H9 (cell line): ENCODE measurements at regions not wholly inside any gene's neighbourhood (a gene's known extent, or its start where the extent isn't known, plus 50 kb on each side); places are given as distances from the start of the nearest gene placed in this dataset.

Source experiments
- DNase-seq: peaks from one replicate; pipeline ENCODE4 v3.0.0-alpha.2; 2017
- H2AFZ ChIP-seq: one replicate; pipeline ENCODE4 v1.6.1; 2013; ENCODE audit warnings: mild to moderate bottlenecking, low read length, control low read depth, moderate library complexity
- H2AK5ac ChIP-seq: 2 replicates; pipeline ENCODE4 v1.6.1; 2013; ENCODE audit warnings: low read length, control low read depth, mixed read lengths; ENCODE audit not compliant: insufficient read length
- H2BK120ac ChIP-seq: one replicate; pipeline ENCODE4 v1.6.1; 2013; ENCODE audit warnings: low read depth, mild to moderate bottlenecking, low read length, control low read depth, inconsistent platforms; ENCODE audit not compliant: poor library complexity, severe bottlenecking
- H2BK12ac ChIP-seq: 2 replicates; pipeline ENCODE4 v1.6.1; 2013; ENCODE audit warnings: low read length, control low read depth, mixed read lengths, low read depth; ENCODE audit not compliant: insufficient read length
- H2BK15ac ChIP-seq: 2 replicates; pipeline ENCODE4 v1.6.1; 2013; ENCODE audit warnings: low read depth, low read length, control low read depth
- H2BK20ac ChIP-seq: one replicate; pipeline ENCODE4 v1.6.1; 2013; ENCODE audit warnings: low read depth, mild to moderate bottlenecking, low read length, control low read depth, inconsistent platforms; ENCODE audit not compliant: poor library complexity, severe bottlenecking
- H2BK5ac ChIP-seq: 2 replicates; pipeline ENCODE4 v1.6.1; 2013; ENCODE audit warnings: low read length, control low read depth, mixed read lengths; ENCODE audit not compliant: insufficient read length
- H3K14ac ChIP-seq: 2 replicates; pipeline ENCODE4 v1.6.1; 2013; ENCODE audit warnings: low read length, control low read depth; ENCODE audit not compliant: insufficient read depth
- H3K18ac ChIP-seq: 2 replicates; pipeline ENCODE4 v1.6.1; 2013; ENCODE audit warnings: low read depth, mild to moderate bottlenecking, mixed read lengths, low read length, control low read depth; ENCODE audit not compliant: insufficient read length
- H3K23ac ChIP-seq: 2 replicates; pipeline ENCODE4 v1.6.1; 2013; ENCODE audit warnings: low read length, control low read depth, mixed read lengths, low read depth; ENCODE audit not compliant: insufficient read length
- H3K23me2 ChIP-seq: 2 replicates; pipeline ENCODE4 v1.6.1; 2013; ENCODE audit warnings: low read depth, mild to moderate bottlenecking, mixed read lengths, low read length, control low read depth; ENCODE audit not compliant: insufficient read length, poor library complexity, severe bottlenecking
- H3K27ac ChIP-seq: 2 replicates; pipeline ENCODE4 v1.5.1; 2013; ENCODE audit warnings: low read length, control low read depth, mixed read lengths, low read depth; ENCODE audit not compliant: insufficient read length
- H3K27me3 ChIP-seq: 2 replicates; pipeline ENCODE4 v1.6.1; 2013; ENCODE audit warnings: low read length, control low read depth, inconsistent platforms; ENCODE audit not compliant: insufficient read depth
- H3K4ac ChIP-seq: 2 replicates; pipeline ENCODE4 v1.6.1; 2013; ENCODE audit warnings: low read depth, mild to moderate bottlenecking, control low read depth, inconsistent platforms, low read length, moderate library complexity
- H3K4me1 ChIP-seq: 2 replicates; pipeline ENCODE4 v1.6.1; 2013; ENCODE audit warnings: low read length, control low read depth, inconsistent platforms; ENCODE audit not compliant: insufficient read depth
- H3K4me2 ChIP-seq: 2 replicates; pipeline ENCODE4 v1.6.1; 2013; ENCODE audit warnings: low read length, control low read depth, mixed read lengths; ENCODE audit not compliant: insufficient read length, insufficient read depth
- H3K56ac ChIP-seq: 2 replicates; pipeline ENCODE4 v1.6.1; 2013; ENCODE audit warnings: low read depth, mild to moderate bottlenecking, mixed read lengths, low read length, control low read depth; ENCODE audit not compliant: insufficient read length
- H3K79me1 ChIP-seq: 2 replicates; pipeline ENCODE4 v1.6.1; 2013; ENCODE audit warnings: low read depth, mild to moderate bottlenecking, moderate library complexity, low read length, control low read depth, inconsistent platforms; ENCODE audit not compliant: insufficient read depth, poor library complexity, severe bottlenecking
- H3K79me2 ChIP-seq: 2 replicates; pipeline ENCODE4 v1.6.1; 2013; ENCODE audit warnings: low read length, control low read depth, inconsistent platforms; ENCODE audit not compliant: insufficient read depth
- H3K9ac ChIP-seq: 2 replicates; pipeline ENCODE4 v1.6.1; 2013; ENCODE audit warnings: low read length, control low read depth, mixed read lengths; ENCODE audit not compliant: insufficient read length; ENCODE audit errors: extremely low read depth
- H3K9me3 ChIP-seq: one replicate; pipeline ENCODE4 v1.6.1; 2013; ENCODE audit warnings: low read depth, low read length, inconsistent platforms; ENCODE audit not compliant: control insufficient read depth
- H3T11ph ChIP-seq: one replicate; pipeline ENCODE4 v1.6.1; 2013; ENCODE audit warnings: mild to moderate bottlenecking, low read length, control low read depth, inconsistent platforms
- H4K20me1 ChIP-seq: one replicate; pipeline ENCODE4 v1.6.1; 2013; ENCODE audit not compliant: control insufficient read depth, insufficient read length, insufficient read depth
- H4K5ac ChIP-seq: 2 replicates; pipeline ENCODE4 v1.6.1; 2013; ENCODE audit warnings: low read depth, mild to moderate bottlenecking, mixed read lengths, low read length, control low read depth; ENCODE audit not compliant: insufficient read length
- H4K8ac ChIP-seq: replicated peaks from 2 replicates; pipeline ENCODE4 v1.6.1; 2013; ENCODE audit warnings: low read length, control low read depth, mixed read lengths, low read depth; ENCODE audit not compliant: insufficient read length
- H4K91ac ChIP-seq: 2 replicates; pipeline ENCODE4 v1.6.1; 2013; ENCODE audit warnings: low read depth, mild to moderate bottlenecking, moderate library complexity, mixed read lengths, low read length, control low read depth; ENCODE audit not compliant: insufficient read length
- H3K27ac Mint-ChIP-seq, 3 experiments: 2 replicates in 2 of 3; 3 replicates in 1 of 3; pipeline ENCODE4 v1.8.0; 2020 to 2021; ENCODE audit warnings: mixed read lengths in 3 of 3, mild to moderate bottlenecking in 1 of 3, moderate library complexity in 1 of 3
- H3K27me3 Mint-ChIP-seq: 2 replicates; pipeline ENCODE4 v1.8.0; 2021; ENCODE audit warnings: low read depth, mild to moderate bottlenecking, moderate library complexity, mixed read lengths
- H3K36me3 Mint-ChIP-seq, 3 experiments: 2 replicates in 2 of 3; 3 replicates in 1 of 3; pipeline ENCODE4 v1.8.0; 2020 to 2021; ENCODE audit warnings: low read depth in 3 of 3, mixed read lengths in 3 of 3; ENCODE audit not compliant: insufficient read depth in 1 of 3
- H3K4me1 Mint-ChIP-seq, 2 experiments: 2 replicates each; pipeline ENCODE4 v1.8.0; 2020; ENCODE audit warnings: mixed read lengths in 2 of 2
- H3K4me3 Mint-ChIP-seq, 2 experiments: 2 replicates in 1 of 2; 3 replicates in 1 of 2; pipeline ENCODE4 v1.8.0; 2020 to 2021; ENCODE audit warnings: mild to moderate bottlenecking in 2 of 2, mixed read lengths in 2 of 2, moderate library complexity in 1 of 2
- H3K9me3 Mint-ChIP-seq, 2 experiments: 2 replicates in 1 of 2; 3 replicates in 1 of 2; pipeline ENCODE4 v1.8.0; 2020; ENCODE audit warnings: mild to moderate bottlenecking in 2 of 2, mixed read lengths in 2 of 2, moderate library complexity in 1 of 2
- WGBS: extraction: QIAGEN DNeasy Blood & Tissue Kit; methylation state at CpG from one replicate; pipeline ENCODE4 v1.1.7; 2013; ENCODE audit warnings: missing lambda C conversion rate, low lambda C conversion rate, mixed read lengths; ENCODE audit not compliant: insufficient read length; ENCODE audit errors: extremely low coverage; 5-methylcytosine and 5-hydroxymethylcytosine counted together
- TF ChIP-seq, protein P1 (sequence below): fragments of 200-600 bp; sonication (generic); conservative IDR thresholded peaks from 3 replicates; pipeline ENCODE4 v1.8.0; 2021; ENCODE audit warnings: antibody characterized with exemption, mild to moderate bottlenecking

DNA sequence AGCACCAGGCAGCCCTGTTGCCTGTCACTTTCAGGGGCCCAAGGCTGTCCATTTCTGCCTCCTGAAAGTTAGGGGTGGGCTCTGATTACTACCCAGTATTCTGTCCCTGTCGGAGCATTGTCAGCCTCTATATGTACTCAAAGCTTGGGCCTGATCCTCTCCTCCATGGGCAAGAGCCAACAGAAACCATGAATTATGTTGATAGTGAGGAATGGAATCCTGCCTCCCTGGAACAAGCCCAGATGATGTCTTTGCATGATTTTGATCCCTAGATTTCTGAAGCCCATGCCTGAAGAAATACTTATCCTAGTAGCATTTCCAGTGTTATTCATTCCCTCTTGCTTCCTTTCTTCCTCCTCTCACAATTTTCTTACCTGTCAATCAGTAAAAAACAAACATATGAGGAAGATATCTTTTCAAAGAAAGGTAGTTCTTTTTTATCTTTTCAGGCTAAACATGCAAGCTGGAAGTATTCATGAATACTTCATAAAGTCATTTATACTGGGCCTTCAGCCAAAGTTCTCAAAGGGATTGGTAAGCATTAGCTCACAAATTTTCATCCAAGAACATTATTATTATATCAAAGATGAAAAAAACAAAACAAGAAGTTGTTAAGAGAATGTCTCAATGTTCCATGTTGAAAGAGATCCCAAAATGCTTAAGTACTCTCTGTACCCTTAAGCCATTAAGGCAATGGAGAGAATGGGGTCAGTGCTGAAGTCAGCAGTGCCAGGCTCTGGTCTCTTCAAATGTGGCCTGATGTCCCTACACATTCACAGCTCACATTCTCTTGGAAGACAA, 171.7 kb downstream of the NHLRC3 start:
- no peak for DNase-seq
- H3K27ac ChIP-seq, result no peak overlapping the region
- Mint-ChIP-seq H3K36me3 (no peaks in the 10 kb centered on the region; a peak in 1 of 7 replicates), H3K4me3 (no peak overlapping the region), H3K27me3 (no peaks in the 10 kb centered on the region; the same call in 1 of the 2 replicates), H3K27ac (no peak overlapping the region), H3K9me3 (peaks cover 3 to 9% of the 10 kb centered on the region in 2 experiments; a peak in 3 of 5 replicates), H3K4me1 (no peaks in the 10 kb centered on the region)
- no peak overlapping the region for H2AK5ac ChIP-seq
- WGBS, result no CpG with 5 or more reads among the region's 1 CpG
- no peak overlapping the region for H3T11ph ChIP-seq
- H3K23me2 ChIP-seq, result no peaks in the 10 kb centered on the region
- no peak overlapping the region for H2AFZ ChIP-seq
- no peak overlapping the region for H4K5ac ChIP-seq
- H3K23ac ChIP-seq, result no peak overlapping the region
- no peak overlapping the region for H2BK5ac ChIP-seq
- no peak overlapping the region for H2BK20ac ChIP-seq
- H3K4ac ChIP-seq, result no peak overlapping the region
- H3K9ac ChIP-seq, result no peak overlapping the region
- no peak overlapping the region for H4K91ac ChIP-seq
- no peak overlapping the region for H2BK15ac ChIP-seq
- no peak overlapping the region for H2BK120ac ChIP-seq
- H3K4me1 ChIP-seq, result no peaks in the 10 kb centered on the region
- H3K9me3 ChIP-seq, result no peaks in the 10 kb centered on the region
- no peaks in the 10 kb centered on the region for H3K27me3 ChIP-seq
- TF ChIP-seq, protein P1, sequence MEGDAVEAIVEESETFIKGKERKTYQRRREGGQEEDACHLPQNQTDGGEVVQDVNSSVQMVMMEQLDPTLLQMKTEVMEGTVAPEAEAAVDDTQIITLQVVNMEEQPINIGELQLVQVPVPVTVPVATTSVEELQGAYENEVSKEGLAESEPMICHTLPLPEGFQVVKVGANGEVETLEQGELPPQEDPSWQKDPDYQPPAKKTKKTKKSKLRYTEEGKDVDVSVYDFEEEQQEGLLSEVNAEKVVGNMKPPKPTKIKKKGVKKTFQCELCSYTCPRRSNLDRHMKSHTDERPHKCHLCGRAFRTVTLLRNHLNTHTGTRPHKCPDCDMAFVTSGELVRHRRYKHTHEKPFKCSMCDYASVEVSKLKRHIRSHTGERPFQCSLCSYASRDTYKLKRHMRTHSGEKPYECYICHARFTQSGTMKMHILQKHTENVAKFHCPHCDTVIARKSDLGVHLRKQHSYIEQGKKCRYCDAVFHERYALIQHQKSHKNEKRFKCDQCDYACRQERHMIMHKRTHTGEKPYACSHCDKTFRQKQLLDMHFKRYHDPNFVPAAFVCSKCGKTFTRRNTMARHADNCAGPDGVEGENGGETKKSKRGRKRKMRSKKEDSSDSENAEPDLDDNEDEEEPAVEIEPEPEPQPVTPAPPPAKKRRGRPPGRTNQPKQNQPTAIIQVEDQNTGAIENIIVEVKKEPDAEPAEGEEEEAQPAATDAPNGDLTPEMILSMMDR, result no peak
- H4K20me1 ChIP-seq, result no peaks in the 10 kb centered on the region
- no peaks in the 10 kb centered on the region for H3K79me1 ChIP-seq
- no peak overlapping the region for H3K14ac ChIP-seq
- no peak overlapping the region for H3K56ac ChIP-seq
- H4K8ac ChIP-seq, result no peak overlapping the region
- H2BK12ac ChIP-seq, result no peak overlapping the region
- H3K18ac ChIP-seq, result no peak overlapping the region
- H3K79me2 ChIP-seq, result no peaks in the 10 kb centered on the region
- no peak overlapping the region for H3K4me2 ChIP-seq
